ENCODE measurements at regions not wholly inside any gene's neighbourhood (a gene's known extent, or its start where the extent isn't known, plus 50 kb on each side); places are given as distances from the start of the nearest gene placed in this dataset.

DNA sequence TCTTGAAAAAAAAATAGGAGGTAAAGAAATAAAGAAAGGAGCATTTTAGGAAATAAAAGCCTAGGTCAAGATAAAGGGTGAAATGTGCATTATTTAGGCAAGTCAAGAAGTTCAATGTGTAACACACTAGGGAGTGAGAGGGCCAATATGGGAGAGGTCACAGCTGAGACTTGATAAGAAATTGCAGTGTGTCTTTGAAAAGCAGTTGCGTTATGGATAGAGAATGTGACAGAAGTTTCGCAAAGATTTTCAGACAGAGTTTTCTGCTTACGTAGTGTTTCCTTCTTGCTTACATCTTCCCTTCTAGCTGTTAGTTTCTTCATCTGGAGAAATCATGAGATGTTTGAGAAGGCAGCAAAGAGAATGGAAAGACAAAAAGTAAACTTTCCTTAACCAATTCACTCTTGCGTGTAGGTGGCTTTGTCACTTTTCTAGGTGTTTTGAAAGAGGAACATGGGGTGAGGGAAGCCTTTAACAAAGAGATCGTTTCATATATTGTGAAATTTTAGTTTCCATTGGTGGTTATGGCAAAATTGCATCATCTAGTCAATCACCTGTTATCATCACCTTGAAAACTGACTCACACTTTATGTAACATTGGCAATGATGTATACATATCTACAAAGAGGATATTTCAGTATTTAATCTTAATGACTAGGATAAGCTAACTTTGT is 975.5 kb downstream of the OLFM4 start:
- TF ChIP-seq, protein P1, sequence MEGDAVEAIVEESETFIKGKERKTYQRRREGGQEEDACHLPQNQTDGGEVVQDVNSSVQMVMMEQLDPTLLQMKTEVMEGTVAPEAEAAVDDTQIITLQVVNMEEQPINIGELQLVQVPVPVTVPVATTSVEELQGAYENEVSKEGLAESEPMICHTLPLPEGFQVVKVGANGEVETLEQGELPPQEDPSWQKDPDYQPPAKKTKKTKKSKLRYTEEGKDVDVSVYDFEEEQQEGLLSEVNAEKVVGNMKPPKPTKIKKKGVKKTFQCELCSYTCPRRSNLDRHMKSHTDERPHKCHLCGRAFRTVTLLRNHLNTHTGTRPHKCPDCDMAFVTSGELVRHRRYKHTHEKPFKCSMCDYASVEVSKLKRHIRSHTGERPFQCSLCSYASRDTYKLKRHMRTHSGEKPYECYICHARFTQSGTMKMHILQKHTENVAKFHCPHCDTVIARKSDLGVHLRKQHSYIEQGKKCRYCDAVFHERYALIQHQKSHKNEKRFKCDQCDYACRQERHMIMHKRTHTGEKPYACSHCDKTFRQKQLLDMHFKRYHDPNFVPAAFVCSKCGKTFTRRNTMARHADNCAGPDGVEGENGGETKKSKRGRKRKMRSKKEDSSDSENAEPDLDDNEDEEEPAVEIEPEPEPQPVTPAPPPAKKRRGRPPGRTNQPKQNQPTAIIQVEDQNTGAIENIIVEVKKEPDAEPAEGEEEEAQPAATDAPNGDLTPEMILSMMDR (IDR thresholded peaks at IDR 0.05 in 8 of 11, conservative IDR thresholded peaks at IDR 0.05 in 3 of 11): no peak
- TF ChIP-seq POLR2AphosphoS5 (IDR thresholded peaks at IDR 0.05): no peak
- no peak for TF ChIP-seq POLR2A (IDR thresholded peaks at IDR 0.05)

Data from spleen (tissue), 7 donors.